HG03442 (cell line): ENCODE measurements at regions not wholly inside any gene's neighbourhood (a gene's known extent, or its start where the extent isn't known, plus 50 kb on each side); places are given as distances from the start of the nearest gene placed in this dataset.

Source experiments
- ATAC-seq: cut with Tn5 transposase; IDR thresholded peaks from one replicate; pipeline ENCODE4 v1.9.1; 2021; ENCODE audit warnings: mild to moderate bottlenecking, moderate library complexity; ENCODE audit not compliant: unreplicated experiment

DNA sequence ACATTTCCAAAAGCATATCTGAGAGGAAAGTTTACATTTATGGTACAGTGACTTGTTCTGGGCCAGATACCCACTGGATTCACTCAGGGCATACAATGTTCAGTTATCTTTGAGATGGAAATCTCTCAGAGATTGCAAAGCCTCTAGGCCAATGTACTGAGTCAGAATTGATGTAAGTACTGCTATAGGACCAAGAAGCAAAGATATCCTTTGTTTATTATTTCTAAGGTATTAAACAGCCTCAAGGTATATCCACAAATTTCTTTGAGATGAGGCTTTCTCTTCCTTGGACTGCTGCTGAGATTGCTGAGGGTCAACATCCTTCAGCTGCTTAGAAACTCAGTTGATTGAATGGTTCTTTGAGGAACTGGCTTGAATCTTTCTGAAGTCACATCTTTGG, 484.0 kb downstream of the METTL15 start:
- no peak for ATAC-seq

DNA sequence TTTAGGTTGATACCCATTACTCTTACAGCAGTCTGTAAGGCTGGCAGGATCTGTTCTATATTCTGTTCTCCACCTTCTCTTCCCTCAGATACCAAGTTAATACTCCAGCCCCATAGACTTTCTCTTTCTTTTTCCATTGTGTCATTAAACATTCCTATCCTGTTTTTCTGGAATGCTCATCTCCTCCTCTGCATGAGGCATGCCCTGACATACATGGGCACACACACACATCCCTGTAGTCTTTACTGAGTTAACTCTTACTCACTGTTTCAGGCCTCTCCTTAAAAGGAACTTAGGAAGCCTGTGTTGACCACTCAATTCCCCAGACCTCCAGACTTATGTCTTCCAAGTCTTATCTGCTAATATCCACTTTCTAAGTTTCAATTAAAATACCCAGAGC, 476.8 kb downstream of the METTL15 start:
- ATAC-seq, result no peak

DNA sequence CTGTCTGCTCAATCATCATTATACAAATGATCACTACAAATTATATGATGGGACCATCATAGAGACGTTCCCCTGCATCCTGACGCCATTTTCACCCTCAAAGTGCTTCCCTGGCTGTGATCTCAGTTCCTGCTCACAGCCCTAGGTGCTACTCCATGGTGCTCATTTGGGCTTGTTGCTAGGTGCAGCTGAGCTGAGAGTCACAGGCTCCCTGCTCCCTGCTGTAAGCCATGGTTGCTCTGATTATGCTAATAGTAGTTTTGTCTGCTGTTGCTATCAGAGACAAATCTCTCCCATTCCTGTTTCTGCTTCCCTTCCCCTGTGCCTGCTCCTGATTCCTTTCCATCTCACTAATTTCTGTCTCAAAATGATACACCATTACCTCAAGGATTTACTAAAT, 474.3 kb downstream of the METTL15 start:
- ATAC-seq, result no peak

DNA sequence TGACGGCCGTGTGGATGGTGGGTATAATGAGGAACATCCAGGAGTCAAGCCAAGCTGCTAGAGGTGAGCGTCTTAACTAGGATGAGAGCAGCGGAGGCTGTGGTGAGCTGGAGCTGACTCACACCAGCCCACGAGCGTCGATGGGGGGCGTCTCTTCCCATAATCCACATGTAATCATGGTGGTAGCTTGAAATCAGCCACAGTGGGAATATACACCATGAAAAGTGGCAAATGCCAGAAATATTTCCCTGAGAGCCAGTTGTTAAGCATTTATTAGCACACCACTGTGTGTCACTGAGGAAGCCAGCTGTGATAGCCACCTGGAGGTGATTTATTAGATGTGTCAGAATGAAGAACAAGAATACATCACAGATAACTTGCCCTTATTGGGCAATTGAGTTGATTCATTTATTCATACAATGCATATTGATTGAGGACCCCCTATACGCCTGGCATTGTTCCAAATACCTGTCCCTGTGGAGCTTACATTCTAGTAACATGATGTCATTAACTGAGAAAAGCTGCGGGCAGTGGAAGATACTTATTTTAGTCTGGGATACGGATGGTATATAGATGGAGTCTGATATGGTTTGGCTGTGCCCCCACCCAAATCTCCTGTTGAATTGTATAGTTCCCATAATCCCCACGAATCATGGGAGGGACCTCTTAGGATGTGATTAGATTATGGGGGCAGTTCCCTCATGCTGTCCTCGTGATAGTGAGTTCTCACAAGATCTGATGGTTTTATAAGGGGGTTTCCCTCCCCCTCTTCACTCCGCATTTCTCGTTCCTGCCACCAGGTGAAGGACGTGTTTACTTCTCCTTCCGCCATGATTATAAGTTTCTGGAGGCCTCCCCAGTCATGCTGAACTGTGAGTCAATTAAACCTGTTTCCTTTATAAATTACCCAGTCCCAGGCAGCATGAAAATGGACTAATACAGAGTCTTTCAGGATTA, 473.4 kb downstream of the METTL15 start:
- ATAC-seq, result no peak

DNA sequence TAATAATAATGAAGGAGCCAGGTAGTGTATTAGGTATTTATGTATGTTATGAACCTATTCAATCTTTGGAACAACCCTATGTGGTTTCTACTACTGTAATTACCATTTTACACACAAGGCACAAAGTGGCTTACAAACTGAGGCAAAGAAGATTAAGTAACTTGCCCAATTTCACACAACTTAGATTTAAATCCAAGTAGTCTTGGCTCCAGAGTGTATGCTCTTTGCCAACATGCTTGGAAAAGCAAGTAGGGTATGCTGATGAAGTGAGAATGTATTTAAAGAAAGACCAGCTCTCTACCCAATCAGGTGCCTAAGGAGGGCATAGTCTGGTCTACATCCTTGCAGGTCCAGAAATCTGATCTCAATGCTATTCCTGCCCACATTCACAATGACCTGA, 463.2 kb downstream of the METTL15 start:
- ATAC-seq, result no peak

DNA sequence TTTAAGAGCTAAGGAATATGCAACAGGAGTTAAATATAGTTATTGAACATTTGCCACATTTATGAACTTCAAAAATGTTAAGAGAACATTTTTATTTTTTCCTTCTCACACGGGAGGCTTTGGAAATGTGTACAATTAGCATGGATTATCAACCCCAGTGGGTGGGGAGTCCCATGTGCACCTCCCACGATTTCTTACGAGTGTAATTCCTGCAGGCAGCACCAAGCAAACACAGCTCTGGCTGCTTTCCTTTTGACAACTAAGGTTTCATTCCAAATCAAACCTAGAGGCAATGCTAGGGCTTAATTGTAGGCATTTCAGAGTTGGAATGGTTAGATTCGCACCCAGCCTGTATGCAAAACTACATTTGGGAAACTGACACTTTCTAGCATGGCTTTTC, 460.9 kb downstream of the METTL15 start:
- ATAC-seq, result no peak

DNA sequence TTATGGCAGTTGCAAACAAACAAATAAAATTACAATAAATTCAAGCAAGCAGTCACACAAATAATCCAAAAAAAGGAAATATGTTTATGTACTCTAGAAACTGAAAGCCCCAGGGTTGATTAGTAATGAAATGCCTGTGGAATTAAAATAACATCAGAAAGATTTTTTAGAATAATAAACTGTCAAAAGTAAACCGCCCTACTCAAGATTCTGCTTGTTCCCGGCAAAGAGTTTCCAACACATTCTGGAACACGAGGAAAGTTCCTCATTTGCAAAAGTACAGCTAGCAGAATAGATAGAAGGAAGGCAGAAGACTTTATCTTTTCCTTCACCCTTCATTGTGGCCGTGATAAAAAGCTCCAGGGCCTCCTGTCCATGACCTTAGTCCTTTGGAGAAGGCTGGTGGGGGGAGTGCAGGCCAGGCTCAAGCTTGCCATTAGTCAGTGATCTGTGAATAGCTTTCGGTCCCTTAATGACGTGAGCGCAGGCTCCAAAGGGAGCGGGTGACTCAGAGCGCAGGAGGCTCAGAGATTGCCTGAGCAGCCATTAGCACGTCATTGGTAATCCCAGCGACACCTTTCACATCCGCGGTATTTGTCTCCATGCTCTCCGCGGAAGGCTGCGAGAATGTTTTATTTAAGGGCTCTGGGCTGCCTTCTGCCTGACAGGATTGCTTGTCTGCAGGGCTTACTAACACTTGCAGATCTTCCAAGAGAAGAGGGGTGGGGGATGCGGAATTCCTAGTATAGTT, 458.3 kb downstream of the METTL15 start:
- ATAC-seq, result peak; percentile 76

DNA sequence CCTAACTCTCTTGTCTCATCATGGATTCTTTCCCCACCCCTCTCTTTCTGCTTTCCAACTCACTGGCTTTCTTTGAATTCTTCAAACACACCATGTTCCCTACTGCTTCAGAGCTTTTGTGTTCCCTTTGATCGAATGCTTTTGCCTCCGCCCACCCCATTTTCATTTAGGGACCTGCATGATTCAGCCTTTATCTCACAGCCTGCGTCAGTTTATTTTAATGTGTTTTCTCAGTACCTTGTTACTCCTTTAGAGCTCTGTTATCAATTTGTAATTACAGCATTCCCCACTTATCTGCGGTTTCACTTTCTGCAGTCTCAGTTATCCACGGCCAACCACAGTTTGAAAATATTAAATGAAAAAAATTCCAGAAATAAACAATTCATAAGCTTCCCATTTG, 451.3 kb downstream of the METTL15 start:
- no peak for ATAC-seq

DNA sequence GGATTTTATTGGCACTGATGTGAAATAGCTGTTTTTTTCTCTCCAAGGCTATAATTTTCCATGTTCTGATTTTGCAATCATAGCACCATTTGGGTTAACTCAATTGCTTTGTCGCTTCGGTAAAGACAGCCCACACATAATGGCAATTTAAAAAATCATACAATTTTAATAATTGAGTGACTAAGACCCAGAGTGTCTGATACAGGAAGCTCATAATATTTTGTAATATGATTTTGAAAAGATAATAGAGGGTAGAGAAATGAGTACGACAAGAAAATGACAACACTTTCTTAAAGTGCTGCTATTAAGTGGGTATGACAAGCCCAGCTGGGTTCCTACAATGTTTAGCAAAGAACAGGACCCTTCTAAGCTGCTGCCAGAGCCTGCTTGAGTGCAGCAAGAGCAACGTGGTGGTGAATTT, 439.1 kb downstream of the METTL15 start:
- no peak for ATAC-seq

DNA sequence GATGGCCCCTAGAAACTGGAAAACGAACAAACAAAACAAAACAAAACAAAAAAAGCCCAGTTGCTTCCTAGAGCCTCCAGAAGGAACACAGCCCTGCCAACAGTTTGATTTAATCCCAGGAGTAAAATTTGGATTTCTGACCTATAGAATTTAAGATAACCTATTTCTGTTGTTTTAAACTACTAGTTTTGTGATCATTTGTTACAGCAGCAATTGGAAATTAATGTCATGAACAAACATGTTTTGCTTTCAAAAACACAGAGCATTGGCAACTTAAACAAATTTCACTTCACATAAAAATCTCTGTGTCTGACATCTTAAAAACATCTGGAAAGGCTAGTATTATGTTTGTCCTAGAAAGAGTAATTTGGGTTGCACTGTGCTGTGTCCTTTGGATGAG, 437.3 kb downstream of the METTL15 start:
- no peak for ATAC-seq

DNA sequence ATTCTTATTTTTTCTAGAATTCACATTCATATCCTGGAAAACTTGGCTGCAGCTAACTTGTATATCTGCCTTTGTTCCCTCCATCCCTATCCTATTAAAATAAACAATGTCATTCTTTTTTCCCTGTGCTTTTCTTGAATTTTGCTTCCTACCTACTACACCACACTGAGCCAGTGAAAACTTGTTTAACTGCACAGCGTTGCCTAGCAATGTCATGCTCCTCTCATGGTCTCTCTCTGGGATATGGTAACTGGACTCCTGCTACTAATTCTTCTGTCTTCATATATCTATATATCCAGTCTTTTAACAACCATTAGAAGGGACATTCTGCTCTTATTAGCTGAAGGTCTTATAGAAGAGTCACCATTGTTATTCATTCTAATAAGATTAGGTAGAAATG, 434.4 kb downstream of the METTL15 start:
- ATAC-seq, result no peak

DNA sequence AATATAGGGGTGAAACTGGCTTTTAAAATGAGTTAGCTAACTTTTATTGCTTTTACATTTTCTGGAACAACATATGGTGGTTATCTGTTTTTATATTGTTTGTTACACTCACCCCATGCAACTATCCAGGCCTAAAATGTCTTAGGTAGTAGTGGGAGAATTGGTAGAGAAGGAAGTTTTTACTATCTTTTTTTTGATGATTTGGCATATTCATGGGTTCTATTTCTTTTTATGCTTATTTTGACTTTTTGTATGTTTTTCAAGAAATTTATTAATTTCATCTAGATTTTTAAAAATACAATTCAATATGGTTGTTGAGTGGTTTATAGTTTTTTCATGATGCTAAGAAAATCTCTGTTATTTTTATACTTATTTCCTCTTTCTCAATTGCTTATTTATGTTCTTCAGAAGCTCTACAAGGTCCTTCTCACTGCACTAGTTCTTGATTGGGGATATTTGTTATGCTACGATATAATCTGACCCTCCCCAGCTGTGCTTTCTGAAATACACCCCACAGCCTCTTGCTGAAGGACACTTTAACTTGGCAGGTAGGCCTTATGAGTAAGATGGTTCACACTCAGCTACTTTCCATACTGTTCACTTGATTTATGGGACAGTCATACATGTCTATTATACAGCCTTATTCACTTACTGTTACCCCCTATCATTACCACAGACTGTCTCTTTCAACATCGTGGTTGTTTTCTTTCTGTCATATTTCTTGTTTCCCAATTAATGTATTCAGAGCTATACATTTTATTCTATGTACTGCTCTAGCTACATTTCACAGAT, 431.2 kb downstream of the METTL15 start:
- no peak for ATAC-seq

DNA sequence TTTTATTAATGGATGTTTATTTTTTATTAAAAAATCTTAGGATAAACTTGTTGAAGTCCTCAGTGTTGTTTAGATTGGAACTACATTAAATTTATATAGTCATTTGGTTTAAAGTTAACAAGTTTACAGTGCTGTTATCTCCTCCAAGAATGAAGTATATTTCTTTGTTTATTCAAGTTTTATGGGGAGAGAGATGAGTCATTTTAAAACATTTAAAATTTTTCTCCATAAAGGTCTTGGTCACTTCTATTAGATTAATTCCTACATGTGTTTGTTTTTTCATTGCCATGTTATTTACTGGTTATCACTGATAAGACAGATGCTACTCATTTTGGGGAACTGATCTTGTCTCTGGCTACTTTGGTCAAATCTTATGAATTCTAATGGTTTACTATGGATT, 429.6 kb downstream of the METTL15 start:
- ATAC-seq, result no peak

DNA sequence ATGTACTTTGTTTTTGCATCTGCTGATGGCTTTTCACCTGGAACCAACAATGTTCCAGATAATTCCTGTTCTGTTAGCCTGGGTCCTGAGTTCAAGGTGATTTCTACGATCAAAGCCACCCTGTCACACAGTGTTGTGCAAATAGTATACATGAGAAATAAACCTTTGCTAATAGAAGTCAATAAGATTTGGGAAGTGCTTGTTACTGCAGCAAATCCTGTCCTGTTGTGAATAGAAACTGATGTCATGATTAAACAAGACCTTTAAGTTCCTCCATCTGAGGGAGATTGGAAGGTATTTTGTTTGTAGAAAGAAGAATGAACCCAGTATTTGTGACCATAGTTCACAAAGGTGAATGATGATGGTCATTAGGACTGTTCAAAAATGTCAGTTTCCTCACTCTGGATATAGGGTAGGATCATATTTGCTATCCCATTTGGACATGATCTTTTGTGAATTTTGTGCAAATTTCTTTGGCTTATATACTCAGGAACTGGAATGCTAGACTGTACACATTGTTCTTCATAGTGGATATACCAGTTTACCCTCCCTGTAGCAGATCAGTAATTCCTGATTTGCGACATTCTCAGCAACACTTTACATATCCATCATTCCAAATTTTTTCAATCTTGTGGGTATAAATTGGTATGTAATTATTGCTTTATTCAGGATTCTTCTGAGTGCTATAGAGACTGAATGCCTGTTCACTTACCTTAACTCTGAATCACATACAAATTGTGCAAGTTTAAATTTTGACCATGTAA, 428.5 kb downstream of the METTL15 start:
- ATAC-seq, result no peak

DNA sequence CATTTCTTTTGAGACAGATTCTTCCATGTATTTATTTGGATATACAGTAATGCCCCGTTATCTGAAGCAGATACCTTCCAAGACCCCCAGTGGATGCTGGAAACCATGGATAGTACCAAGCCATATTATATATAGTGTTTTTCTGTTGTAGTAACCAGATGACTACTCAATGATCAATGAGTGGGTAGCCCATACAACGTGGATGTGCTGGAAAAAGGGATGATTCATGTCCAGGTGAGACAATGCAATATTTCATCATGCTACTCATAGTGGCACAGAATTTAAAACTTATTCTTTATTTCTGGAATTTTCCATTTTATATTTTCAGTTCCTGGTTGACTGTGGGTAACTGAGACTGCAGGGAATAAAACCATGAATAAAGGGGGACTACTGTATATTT, 427.5 kb downstream of the METTL15 start:
- no peak for ATAC-seq

DNA sequence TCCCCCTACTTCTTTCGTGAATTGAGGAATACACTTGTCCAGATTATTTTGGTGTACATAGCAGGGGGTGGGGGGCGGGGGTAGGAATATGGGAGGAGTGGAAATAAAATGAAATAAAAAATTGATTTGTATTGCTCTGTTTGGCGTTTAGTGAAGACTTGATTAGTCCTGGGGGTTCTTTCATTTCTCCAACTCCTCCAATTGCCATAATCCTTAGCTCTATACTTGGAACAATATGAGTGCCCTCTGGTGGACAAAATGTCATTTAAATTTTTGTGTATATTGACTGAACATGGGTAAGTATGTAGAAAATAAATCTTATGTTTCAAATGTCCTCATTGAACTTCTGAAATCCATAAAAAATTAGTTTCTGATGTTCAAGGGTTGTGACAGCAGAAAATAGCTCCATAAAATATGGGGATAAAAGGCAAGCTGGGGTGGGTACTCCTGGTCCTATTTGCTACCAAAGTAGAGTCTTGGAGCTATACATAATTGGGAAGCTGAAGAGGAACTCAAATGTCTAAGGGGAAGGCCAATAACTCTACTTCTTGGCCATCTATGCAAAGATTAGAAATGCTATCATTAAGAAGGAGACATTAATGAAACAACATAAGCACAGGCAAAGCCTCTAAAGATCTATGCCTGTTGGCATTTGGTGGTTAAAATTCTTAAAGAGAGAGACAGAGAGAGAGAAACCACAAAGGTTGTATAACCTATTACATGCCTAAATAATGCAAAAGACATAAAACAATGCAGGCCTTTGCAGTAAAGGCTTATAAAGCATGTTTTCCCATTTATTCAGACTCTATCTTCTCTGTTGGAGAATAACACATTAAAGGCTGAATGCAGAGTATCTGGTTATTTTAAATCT, 421.6 kb downstream of the METTL15 start:
- no peak for ATAC-seq

DNA sequence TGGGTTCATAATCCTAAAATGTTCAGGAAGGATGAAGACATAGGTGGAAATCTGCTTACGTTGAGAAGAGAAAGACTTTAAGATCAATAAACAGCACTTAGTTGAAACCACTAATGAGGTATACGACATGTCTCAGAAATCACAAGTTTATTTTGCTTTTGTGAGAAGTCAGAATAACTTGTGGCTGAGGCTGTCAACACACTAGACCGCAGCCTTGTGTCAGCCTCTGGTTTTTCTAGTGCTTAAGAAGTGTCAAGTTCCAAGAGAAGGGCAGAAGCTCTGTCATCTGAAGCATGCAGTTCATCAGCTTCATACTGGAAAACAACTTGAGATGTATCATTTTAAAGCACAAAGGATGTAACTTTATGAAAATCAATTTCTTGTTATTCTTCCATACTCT, 420.9 kb downstream of the METTL15 start:
- ATAC-seq, result no peak

DNA sequence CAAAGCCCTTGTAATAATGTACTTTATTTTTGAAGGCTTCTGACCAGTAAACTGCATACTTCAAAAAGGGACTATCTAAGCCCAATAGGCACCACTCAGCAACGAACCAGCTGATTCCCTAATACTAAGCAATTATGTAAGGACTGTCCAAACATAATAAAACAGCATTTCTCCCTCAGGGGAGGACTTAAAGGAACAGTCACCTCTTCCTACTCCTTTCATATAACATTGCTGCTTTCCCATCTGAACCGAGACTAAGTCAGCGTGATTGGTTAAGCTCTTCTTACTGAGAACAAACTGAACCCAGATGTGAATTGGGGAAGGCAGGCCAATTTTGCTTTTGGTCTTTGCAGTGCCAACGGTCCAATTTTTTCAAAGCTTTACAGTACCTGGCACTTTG, 420.0 kb downstream of the METTL15 start:
- no peak for ATAC-seq

DNA sequence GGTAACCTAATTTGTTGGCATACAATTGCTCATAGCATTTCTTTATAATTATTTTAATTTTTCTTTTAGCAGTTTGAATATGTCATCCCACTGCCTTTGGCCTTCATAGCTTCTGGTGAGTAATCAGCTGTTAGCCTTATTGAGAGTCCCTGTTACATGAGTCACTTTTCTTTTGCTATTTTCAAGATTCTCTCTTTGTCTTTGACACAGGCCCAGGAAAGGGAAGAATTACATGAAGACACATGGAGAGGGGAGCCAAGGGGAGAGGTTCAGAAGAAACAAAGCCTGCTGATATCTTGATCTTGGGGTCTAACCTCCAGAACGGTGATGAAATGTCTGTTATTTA, 418.2 kb downstream of the METTL15 start:
- ATAC-seq, result no peak
